Psoas muscle (tissue), 7 donors: ENCODE measurements at regions not wholly inside any gene's neighbourhood (a gene's known extent, or its start where the extent isn't known, plus 50 kb on each side); places are given as distances from the start of the nearest gene placed in this dataset.

Experiments used
- ATAC-seq, 4 donors: fragments of 200-7000 bp; cut with Tn5 transposase; one replicate each; pipeline ENCODE4 v1.9.1; 2020; ENCODE audit warnings: moderate library complexity in 3 of 4, mild to moderate bottlenecking in 2 of 4
- DNase-seq, 2 donors: peaks; one replicate each; pipeline ENCODE4 v3.0.0-alpha.2; 2020
- H3K27ac ChIP-seq: fragments of 200-600 bp; one replicate; pipeline ENCODE4 v1.8.0; 2022
- H3K27me3 ChIP-seq, 3 donors: fragments of 200-600 bp in 1 of 3; one replicate each; pipeline versions ENCODE4 v1.6.1 to v1.8.0; 2013 to 2022; ENCODE audit warnings: low read length in 2 of 3, mild to moderate bottlenecking in 2 of 3, moderate library complexity in 1 of 3; ENCODE audit not compliant: insufficient read depth in 3 of 3
- H3K36me3 ChIP-seq, 2 donors: fragments of 200-600 bp in 1 of 2; one replicate each; pipeline versions ENCODE4 v1.6.1 to v1.8.0; 2013 to 2022; ENCODE audit warnings: low read depth in 1 of 2, mild to moderate bottlenecking in 1 of 2, moderate library complexity in 1 of 2; ENCODE audit not compliant: insufficient read depth in 1 of 2
- H3K4me1 ChIP-seq: fragments of 200-600 bp; one replicate; pipeline ENCODE4 v1.8.0; 2022
- H3K4me3 ChIP-seq: fragments of 200-600 bp; one replicate; pipeline ENCODE4 v1.8.0; 2022; ENCODE audit warnings: mild to moderate bottlenecking
- H3K9me3 ChIP-seq: fragments of 200-600 bp; one replicate; pipeline ENCODE4 v1.8.0; 2022
- CTCF ChIP-seq: fragments of 200-600 bp; IDR thresholded peaks from one replicate; pipeline ENCODE4 v1.8.0; 2022; ENCODE audit warnings: antibody characterized with exemption
- WGBS, 3 donors: extraction: QIAGEN DNeasy Blood & Tissue Kit; methylation state at CpG; one replicate each; pipeline versions ENCODE4 v1.1.6 to v1.1.7; 2013; 5-methylcytosine and 5-hydroxymethylcytosine counted together
- intact Hi-C, 2 donors: fragments of 100-400 bp; cut with DNase I; formaldehyde crosslinking; loops; one replicate each; pipeline versions ENCODE4 v1.11.0 to v1.14.2; 2022
- donor health status: healthy with polysubstance abuse.
- donor health status: DM: no; HTN: no; CAD: no; lungs with moderate emphysema.
- donor health status: Bipolar disorder and iron deficiency.
- donor health status: healthy.
- donor health status: DM: yes; HTN: yes; CAD: no.
- donor health status: DM: no; HTN: no; CAD: no.
- donor health status: DM: yes; HTN: yes; CAD: no.

GRCh38 chr20:6421321-6422248 lies 298.8 kb upstream of the FERMT1 start:
- no peak for TF ChIP-seq CTCF
- Histone ChIP-seq H3K4me3 (no peak overlapping the region), H3K9me3 (no peaks in the 10 kb centered on the region), H3K27ac (no peak overlapping the region), H3K36me3 (no peaks in the 10 kb centered on the region), H3K4me1 (no peaks in the 10 kb centered on the region), H3K27me3 (no peaks in the 10 kb centered on the region)
- ATAC-seq (no peak), DNase-seq (no peak)
- 59 to 71% (median 66%) methylated on average over 8 of the region's 8 CpGs for WGBS, 3 donors
- intact Hi-C loops: no loop called here

DNA sequence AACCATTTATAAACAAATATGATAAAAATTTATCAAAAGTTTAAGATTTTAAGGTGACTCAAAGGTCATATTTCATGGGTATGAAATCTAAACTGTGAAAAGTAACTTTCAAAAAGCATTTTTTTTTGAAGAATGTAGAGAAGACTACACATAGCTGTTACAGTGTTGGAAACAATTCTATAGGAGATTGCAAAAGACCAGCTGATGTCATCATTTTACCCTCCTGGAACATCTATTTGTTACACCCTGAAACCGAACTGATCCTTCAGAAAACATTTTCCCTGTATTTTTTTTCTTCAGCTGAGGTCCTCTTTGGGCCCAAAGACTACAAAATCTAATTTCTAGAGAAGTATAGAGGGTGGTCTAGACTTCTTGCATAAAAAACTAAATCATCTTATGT lies 297.5 kb upstream of the FERMT1 start:
- peaks cover 0 to 1% (median 0%) of the 10 kb centered on the region in 3 donors for H3K27me3 ChIP-seq
- no peaks in the 10 kb centered on the region for H3K9me3 ChIP-seq
- 21 to 48% (median 38%) methylated on average over 1 of the region's 1 CpG for WGBS, 3 donors
- no peaks in the 10 kb centered on the region for H3K4me1 ChIP-seq
- H3K36me3 ChIP-seq: no peaks in the 10 kb centered on the region
- no peak for ATAC-seq
- no peak for DNase-seq
- no peak overlapping the region for H3K4me3 ChIP-seq
- intact Hi-C loops: no loop called here
- no peak overlapping the region for H3K27ac ChIP-seq
- TF ChIP-seq CTCF: no peak

GRCh38 chr20:6418732-6419131 lies 295.9 kb upstream of the FERMT1 start:
- H3K27me3 ChIP-seq: peaks cover 0 to 1% (median 0%) of the 10 kb centered on the region in 3 donors
- H3K4me1 ChIP-seq: no peaks in the 10 kb centered on the region
- ATAC-seq (no peak), DNase-seq (no peak)
- no peak for TF ChIP-seq CTCF
- no peak overlapping the region for H3K27ac ChIP-seq
- intact Hi-C loops: no loop called here
- H3K36me3 ChIP-seq: no peaks in the 10 kb centered on the region
- no peak overlapping the region for H3K4me3 ChIP-seq
- H3K9me3 ChIP-seq: no peaks in the 10 kb centered on the region

GRCh38 chr20:6416371-6416770 lies 293.5 kb upstream of the FERMT1 start:
- WGBS, 3 donors: 49 to 70% (median 66%) methylated on average over 2 of the region's 2 CpGs
- no peak for ATAC-seq
- no peak overlapping the region for H3K4me3 ChIP-seq
- H3K4me1 ChIP-seq: no peaks in the 10 kb centered on the region
- TF ChIP-seq CTCF: no peak
- H3K27ac ChIP-seq: no peak overlapping the region
- H3K9me3 ChIP-seq: no peaks in the 10 kb centered on the region
- no peak for DNase-seq
- no peaks in the 10 kb centered on the region for H3K36me3 ChIP-seq
- H3K27me3 ChIP-seq: peaks cover 0 to 1% (median 0%) of the 10 kb centered on the region in 3 donors
- intact Hi-C loops: no loop called here
